HUDEP-2 (cell line): ENCODE measurements at regions not wholly inside any gene's neighbourhood (a gene's known extent, or its start where the extent isn't known, plus 50 kb on each side); places are given as distances from the start of the nearest gene placed in this dataset.

Source experiments
- DNase-seq, 76 experiments: peaks; one replicate each; lab custom pipeline; 2025; ENCODE audit not compliant: unreplicated experiment in 76 of 76; lab: John Stamatoyannopoulos, UW

- DNase-seq: no peak
These were observed 96.1 kb upstream of the ARMC2 start for GRCh38 chr6:108751851-108752732.

DNA sequence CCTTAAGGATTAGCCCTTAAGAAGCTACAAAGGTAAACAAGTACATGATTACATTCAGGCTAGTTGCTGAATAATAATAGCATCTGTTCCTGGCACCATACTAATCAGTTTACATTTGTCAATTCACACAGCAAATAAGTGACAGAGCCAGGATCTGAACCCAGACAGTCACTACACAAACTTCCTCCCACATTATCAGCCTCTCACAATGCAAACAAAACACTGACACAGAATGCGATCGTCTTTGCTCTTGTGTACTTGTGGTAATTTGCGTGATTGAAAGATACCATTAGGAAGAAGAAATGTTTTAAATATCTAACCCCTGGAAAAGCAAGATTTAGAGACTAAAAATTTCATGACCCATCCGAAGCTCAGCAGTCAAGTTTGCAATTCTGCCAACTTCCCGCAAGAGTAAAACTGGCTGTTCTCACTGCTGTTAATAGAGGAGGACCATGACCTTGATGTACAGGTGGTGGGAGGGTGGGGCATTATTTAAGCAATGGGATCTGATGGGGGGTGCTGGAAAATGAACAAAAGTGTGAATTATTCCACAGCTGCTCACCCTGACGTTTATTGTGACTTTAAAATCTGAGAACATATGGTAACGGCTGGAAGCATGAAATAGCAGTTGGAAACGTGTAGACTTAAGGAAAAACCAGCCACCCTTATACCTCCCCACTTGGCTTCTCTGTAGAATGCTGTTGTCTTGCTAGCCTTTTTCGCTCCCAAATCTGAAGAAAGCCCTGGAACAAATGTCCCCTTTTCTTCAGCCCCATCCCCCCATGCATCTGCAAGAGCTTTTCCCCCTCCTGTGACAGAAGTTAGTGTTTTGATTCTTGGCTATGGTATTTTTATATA, 95.3 kb upstream of the ARMC2 start:
- DNase-seq: no peak

GRCh38 chr6:108755257-108756240, 92.7 kb upstream of the ARMC2 start:
- DNase-seq: no peak

GRCh38 chr6:108757357-108757756, 90.9 kb upstream of the ARMC2 start:
- DNase-seq: no peak

DNA sequence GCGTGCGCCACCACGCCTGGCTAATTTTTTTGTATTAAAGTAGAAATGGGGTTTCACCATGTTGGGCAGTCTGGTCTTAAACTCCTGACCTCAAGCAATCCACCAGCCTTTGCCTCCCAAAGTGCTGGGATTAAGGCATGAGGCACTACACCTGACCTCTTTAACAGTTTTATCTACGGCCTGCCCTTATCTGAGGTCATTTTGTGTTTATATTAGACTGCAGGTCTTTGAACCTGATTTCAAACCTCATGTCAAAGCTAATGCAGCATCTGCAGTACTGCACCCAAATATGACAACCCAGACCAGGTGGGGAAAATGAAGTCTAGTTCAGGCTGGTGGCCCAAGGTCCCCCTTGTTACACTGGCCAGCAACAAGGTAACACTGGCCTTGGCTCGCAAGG, 89.3 kb upstream of the ARMC2 start:
- no peak for DNase-seq

DNA sequence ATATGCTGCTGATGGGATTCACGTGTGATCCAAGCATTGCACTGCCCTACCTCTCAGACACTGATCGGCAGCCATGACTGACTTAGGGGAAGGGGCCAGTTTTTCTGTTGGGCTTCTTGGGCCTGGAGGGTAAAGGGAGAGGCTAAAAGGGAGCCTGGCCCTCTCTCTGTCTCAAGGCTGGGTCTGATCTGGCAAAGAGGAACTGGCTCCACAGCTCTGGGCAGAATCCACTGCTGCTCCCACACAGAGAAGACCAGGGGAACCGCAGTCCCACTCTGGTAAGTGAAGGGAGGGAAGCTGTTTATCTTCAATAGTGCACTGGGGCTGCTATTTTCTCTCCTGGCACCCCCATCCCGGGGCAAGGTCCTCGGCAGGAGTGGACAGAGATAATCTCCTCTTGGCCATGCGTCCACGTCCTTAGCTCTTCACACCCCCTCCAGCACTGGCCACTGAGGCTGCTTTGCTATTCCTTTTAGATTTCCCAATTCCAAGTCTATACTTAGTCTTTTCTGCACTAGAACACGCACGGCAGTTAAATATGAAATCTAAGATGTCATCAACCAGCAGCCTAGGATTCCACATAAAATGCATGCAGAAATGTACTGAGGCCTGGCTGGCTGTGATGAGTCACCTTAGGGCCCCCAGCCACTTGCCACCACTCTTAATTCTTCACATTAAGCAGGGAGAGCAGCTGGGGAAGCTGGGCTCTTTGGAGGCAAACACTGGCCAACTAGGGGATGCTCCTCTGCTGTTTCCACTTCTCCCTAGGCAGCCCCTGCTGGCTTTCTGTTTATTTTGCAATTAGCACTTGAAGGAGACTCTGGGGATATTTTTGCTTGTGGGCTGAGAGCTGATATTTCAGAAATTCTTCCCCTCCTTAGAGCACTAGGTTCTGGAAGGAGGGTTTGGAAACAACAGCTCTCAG, 87.8 kb upstream of the ARMC2 start:
- no peak for DNase-seq

DNA sequence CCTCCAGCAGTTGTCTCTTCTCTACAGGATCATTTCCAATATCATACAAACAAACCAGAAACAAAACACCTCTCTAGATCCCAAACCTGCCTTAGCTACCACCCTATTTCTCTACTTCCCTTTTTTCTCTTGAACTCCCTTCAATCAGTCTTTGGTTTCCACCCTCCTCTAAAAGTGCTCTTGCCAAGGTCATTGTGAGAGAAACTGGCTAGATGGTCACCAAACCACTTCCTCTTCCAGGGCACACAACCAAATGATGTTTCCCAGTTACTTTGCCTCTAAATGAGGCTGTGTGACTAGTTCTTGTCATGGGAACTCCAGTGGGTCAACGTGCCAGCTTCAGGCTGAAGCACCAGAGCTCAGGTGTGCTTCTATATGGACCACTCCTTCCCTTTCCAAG, 85.8 kb upstream of the ARMC2 start:
- peak in 6 of 76 experiments; percentile 9 to 43 (median 24) for DNase-seq

GRCh38 chr6:108763931-108764579, 84.2 kb upstream of the ARMC2 start:
- no peak for DNase-seq

DNA sequence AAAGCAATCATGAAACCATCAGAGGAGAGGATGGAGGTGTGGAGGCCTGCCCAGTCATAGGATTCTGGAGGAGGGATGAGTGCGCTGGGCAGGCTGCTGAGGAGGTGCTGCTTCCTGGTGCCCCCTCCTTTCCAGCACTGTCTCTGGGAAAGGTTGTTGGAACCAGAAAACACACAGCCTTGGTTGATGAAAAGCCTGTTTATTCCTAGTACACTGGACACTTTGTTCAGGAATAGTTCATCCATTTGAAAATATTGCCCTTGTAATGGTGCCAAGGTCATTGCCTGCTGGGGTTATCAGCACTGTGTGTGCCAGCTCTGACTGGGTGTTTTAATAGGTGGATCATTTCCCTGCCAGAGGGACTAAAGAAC, 83.7 kb upstream of the ARMC2 start:
- no peak for DNase-seq

DNA sequence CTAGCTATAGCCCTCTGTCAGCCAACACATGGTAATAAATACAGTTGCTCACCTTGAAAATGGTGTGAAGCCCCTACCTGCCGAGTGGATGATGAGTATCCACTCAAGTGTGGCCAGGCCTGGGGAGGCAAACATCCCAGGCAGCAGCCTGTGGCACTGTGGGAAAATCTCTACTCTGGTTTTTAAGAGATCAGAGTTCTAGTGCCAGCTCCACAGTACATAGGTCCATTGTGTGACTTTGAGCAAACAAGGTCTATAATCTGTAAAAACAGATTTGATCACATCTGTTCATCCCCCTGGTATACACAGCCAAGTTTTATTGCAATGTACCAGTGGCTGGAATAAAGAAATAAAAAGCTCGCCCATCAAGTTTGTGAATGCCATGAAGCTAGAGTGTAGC, 82.7 kb upstream of the ARMC2 start:
- DNase-seq: no peak

DNA sequence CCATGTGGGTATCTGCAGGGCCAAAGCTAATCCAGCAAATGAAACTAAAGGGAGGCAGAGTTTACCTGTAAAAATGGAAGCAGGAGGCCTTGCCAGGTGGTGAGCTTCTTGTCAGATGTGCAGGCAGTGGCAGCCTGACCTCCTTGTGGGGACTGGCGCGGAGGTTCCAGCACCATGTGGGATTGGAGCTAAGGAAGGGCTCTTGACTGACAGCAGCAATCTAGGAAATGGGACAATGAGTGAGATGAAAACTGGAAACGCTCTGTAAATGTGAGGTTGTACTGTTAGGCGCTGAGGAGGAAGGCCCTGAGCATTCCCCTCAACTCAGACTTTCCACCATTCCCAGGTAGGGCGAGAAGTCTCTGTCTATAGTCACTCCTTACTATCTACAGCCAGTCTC, 81.8 kb upstream of the ARMC2 start:
- DNase-seq: no peak

GRCh38 chr6:108766886-108767285, 81.3 kb upstream of the ARMC2 start:
- no peak for DNase-seq

GRCh38 chr6:108767418-108768165, 80.6 kb upstream of the ARMC2 start:
- DNase-seq: no peak

- DNase-seq: no peak
These were observed 80.1 kb upstream of the ARMC2 start for GRCh38 chr6:108768166-108768555.

- no peak for DNase-seq
These were observed 79.3 kb upstream of the ARMC2 start for GRCh38 chr6:108768792-108769524.

DNA sequence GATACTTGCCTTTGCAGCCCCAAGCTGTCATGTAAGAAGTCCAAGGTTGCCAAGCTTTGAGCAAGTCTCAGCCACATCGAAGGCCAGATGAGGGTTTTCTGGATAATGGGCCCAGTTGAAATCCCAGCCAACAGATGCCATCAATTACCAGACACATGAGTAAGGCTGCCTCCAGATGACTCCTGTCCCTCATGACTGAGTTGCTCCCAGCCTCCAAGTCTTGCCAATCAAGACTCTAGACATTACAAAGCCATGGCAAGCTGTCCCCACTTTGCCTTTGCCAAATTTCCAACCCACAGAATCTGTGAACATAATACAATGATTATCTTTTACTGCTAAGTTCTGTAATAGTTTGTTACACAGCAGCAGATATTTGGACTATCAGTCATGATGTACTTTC, 76.8 kb upstream of the ARMC2 start:
- no peak for DNase-seq

- DNase-seq: no peak
These were observed 73.7 kb upstream of the ARMC2 start for GRCh38 chr6:108774555-108774954.

GRCh38 chr6:108777536-108777935, 70.7 kb upstream of the ARMC2 start:
- DNase-seq: no peak
